NT2/D1 (cell line): ENCODE measurements at regions not wholly inside any gene's neighbourhood (a gene's known extent, or its start where the extent isn't known, plus 50 kb on each side); places are given as distances from the start of the nearest gene placed in this dataset.

Source experiments
- YY1 ChIP-seq: IDR thresholded peaks from 2 replicates; pipeline ENCODE4 v1.6.1; 2011; ENCODE audit not compliant: insufficient read length, insufficient read depth
- ZNF274 ChIP-seq: IDR thresholded peaks from 2 replicates; pipeline ENCODE4 v1.6.1; 2011; ENCODE audit warnings: mild to moderate bottlenecking, low read depth, low read length

GRCh38 chr9:88678008-88678407, 143.0 kb downstream of the NXNL2 start:
- no peak for TF ChIP-seq ZNF274
- TF ChIP-seq YY1 = no peak
